Lung (tissue), 11 donors: ENCODE measurements at regions not wholly inside any gene's neighbourhood (a gene's known extent, or its start where the extent isn't known, plus 50 kb on each side); places are given as distances from the start of the nearest gene placed in this dataset.

Source experiments
- ATAC-seq: fragments of 200-7000 bp; cut with Tn5 transposase; one replicate; pipeline ENCODE4 v1.9.1; 2020; ENCODE audit warnings: moderate number of reproducible peaks; ENCODE audit not compliant: insufficient read depth, low FRiP score
- DNase-seq, 3 donors: peaks; one replicate each; pipeline ENCODE4 v3.0.0-alpha.2; 2013 to 2017
- H3K27ac ChIP-seq, 2 donors: one replicate each; pipeline ENCODE4 v1.5.1; 2013; ENCODE audit warnings: mild to moderate bottlenecking in 2 of 2, moderate library complexity in 2 of 2, control low read depth in 1 of 2, inconsistent platforms in 1 of 2, low read depth in 1 of 2, low read length in 1 of 2
- H3K27me3 ChIP-seq, 3 donors: one replicate each; pipeline ENCODE4 v1.5.1; 2013; ENCODE audit warnings: low read length in 2 of 3; ENCODE audit not compliant: control insufficient read depth in 3 of 3, insufficient read depth in 3 of 3
- H3K36me3 ChIP-seq, 4 donors: one replicate each; pipeline ENCODE4 v1.5.1; 2013; ENCODE audit warnings: low read length in 4 of 4, mild to moderate bottlenecking in 1 of 4, moderate library complexity in 1 of 4; ENCODE audit not compliant: control insufficient read depth in 4 of 4, insufficient read depth in 4 of 4
- H3K4me1 ChIP-seq, 5 donors: one replicate each; pipeline ENCODE4 v1.5.1; 2013; ENCODE audit warnings: low read length in 5 of 5, mild to moderate bottlenecking in 2 of 5, moderate library complexity in 1 of 5; ENCODE audit not compliant: control insufficient read depth in 5 of 5, insufficient read depth in 5 of 5
- H3K4me3 ChIP-seq: one replicate; pipeline ENCODE4 v1.5.1; 2013; ENCODE audit warnings: mild to moderate bottlenecking, control low read depth, moderate library complexity
- H3K9ac ChIP-seq, 2 donors: one replicate each; pipeline ENCODE4 v1.5.1; 2013; ENCODE audit warnings: low read length in 2 of 2, control low read depth in 1 of 2; ENCODE audit not compliant: insufficient read depth in 1 of 2
- H3K9me3 ChIP-seq, 4 donors: one replicate each; pipeline ENCODE4 v1.5.1; 2013; ENCODE audit warnings: low read length in 3 of 4, mild to moderate bottlenecking in 1 of 4, moderate library complexity in 1 of 4; ENCODE audit not compliant: control insufficient read depth in 4 of 4, insufficient read depth in 3 of 4
- WGBS, 2 donors: extraction: QIAGEN DNeasy Blood & Tissue Kit; methylation state at CpG; one replicate each; pipeline ENCODE4 v1.1.7; 2013; 5-methylcytosine and 5-hydroxymethylcytosine counted together
- TF ChIP-seq, protein P1 (sequence below): IDR thresholded peaks from 2 replicates; pipeline ENCODE4 v1.5.1; 2012; ENCODE audit warnings: mild to moderate bottlenecking; ENCODE audit errors: control extremely low read depth, extremely low read depth
- donor health status: control.
- donor health status: control.
- donor health status: Bipolar disorder and iron deficiency.
- donor health status: healthy.
- donor health status: DM: yes; HTN: yes; CAD: no.

DNA sequence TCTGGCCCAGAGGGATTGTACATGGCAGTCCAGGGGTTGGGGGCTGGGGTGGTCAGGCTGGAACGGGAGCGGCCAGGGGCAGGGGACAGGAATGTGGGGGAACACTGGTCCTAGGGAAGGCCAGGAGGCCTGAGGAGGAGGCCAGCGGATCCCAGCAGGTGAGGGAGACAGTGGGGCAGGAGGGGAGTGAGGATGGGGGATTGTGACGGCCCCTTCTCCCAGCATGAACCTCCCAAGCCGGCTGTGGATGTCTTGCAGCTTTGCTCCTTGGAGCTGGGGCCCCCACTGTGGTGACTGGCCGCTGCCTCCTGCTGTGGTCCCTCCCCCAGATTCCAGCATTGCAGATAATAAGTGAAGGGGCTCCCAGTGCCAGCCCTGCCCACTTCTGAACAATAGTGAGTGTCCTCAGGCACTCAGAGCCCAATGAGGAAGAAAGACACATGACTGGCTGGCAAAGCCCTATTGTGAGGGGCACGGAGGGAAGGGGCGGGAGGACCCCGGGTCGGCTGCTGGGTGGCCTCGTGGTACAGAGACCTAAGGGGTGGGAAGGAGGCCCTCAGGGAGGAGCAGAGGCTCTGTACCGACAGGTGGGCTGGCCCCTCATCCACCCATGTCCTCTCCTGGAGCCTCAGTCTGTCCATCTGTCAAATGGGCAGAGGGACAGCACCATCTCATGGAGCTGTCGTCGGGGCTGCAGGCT is 215.0 kb downstream of the KIF26A start:
- H3K27ac ChIP-seq: no peak overlapping the region

DNA sequence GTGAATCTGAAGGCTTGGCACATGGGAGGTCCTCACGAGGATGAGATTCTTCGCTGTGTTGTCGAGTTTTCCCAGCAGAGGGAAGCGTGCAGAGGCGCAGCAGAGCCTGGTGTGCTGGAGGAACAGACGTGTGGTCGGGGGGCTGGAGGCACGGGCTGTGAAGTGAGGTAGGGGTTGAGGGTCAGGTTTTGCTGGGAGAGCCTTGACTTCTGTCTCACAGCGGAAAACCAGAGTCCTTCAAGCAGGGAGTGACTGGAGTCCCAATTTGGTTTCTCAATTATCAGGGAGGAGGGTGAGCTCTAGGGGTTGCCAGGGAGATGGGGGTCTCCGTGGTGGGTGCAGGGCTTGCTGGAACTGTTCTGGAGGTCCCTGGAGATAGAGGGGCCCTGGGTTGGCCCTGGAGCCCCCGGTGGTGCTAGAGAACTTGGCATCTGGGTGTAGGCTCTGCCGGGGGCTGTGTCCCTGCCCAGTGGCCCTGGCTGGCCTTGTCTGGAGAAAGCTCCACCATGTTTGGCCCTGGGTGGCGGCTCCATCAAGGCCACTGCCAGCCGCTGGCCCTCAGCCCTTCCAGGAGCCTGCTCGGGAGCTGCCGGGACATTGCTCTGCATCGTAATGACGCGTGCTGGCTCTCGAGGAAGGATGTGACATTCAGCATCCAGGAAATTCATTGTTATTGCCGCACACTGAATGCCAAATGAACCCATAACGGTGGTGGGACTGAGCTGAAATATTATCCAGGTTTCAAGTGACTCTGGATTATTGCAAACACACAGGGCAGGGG is 215.7 kb downstream of the KIF26A start:
- peak overlapping the region in 1 of 2 donors; percentile 27 for H3K27ac ChIP-seq
- 51 to 52% methylated on average over 22 of the region's 22 CpGs for WGBS, 2 donors
- H3K36me3 ChIP-seq: no peaks in the 10 kb centered on the region
- TF ChIP-seq, protein P1, sequence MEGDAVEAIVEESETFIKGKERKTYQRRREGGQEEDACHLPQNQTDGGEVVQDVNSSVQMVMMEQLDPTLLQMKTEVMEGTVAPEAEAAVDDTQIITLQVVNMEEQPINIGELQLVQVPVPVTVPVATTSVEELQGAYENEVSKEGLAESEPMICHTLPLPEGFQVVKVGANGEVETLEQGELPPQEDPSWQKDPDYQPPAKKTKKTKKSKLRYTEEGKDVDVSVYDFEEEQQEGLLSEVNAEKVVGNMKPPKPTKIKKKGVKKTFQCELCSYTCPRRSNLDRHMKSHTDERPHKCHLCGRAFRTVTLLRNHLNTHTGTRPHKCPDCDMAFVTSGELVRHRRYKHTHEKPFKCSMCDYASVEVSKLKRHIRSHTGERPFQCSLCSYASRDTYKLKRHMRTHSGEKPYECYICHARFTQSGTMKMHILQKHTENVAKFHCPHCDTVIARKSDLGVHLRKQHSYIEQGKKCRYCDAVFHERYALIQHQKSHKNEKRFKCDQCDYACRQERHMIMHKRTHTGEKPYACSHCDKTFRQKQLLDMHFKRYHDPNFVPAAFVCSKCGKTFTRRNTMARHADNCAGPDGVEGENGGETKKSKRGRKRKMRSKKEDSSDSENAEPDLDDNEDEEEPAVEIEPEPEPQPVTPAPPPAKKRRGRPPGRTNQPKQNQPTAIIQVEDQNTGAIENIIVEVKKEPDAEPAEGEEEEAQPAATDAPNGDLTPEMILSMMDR: no peak
- no peak overlapping the region for H3K9ac ChIP-seq
- no peak overlapping the region for H3K4me3 ChIP-seq
- H3K4me1 ChIP-seq: peaks cover 0 to 38% (median 11%) of the 10 kb centered on the region in 5 donors
- H3K27me3 ChIP-seq: no peaks in the 10 kb centered on the region
- peak; percentile 63 to 81 (median 70) for DNase-seq
- ATAC-seq: no peak
- H3K9me3 ChIP-seq: peaks cover 0 to 22% (median 0%) of the 10 kb centered on the region in 4 donors

More for the DNA sequence above, 215.0 kb downstream of the KIF26A start:
- no peak overlapping the region for H3K4me3 ChIP-seq
- DNase-seq (peak in 1 of 3 donors; percentile 12), ATAC-seq (no peak)
- TF ChIP-seq, protein P1: no peak
- no peaks in the 10 kb centered on the region for H3K36me3 ChIP-seq
- peaks cover 0 to 38% (median 11%) of the 10 kb centered on the region in 5 donors for H3K4me1 ChIP-seq
- no peak overlapping the region for H3K9ac ChIP-seq
- 79 to 92% methylated on average over 14 of the region's 14 CpGs for WGBS, 2 donors
- peaks cover 0 to 25% (median 0%) of the 10 kb centered on the region in 4 donors for H3K9me3 ChIP-seq
- no peaks in the 10 kb centered on the region for H3K27me3 ChIP-seq

DNA sequence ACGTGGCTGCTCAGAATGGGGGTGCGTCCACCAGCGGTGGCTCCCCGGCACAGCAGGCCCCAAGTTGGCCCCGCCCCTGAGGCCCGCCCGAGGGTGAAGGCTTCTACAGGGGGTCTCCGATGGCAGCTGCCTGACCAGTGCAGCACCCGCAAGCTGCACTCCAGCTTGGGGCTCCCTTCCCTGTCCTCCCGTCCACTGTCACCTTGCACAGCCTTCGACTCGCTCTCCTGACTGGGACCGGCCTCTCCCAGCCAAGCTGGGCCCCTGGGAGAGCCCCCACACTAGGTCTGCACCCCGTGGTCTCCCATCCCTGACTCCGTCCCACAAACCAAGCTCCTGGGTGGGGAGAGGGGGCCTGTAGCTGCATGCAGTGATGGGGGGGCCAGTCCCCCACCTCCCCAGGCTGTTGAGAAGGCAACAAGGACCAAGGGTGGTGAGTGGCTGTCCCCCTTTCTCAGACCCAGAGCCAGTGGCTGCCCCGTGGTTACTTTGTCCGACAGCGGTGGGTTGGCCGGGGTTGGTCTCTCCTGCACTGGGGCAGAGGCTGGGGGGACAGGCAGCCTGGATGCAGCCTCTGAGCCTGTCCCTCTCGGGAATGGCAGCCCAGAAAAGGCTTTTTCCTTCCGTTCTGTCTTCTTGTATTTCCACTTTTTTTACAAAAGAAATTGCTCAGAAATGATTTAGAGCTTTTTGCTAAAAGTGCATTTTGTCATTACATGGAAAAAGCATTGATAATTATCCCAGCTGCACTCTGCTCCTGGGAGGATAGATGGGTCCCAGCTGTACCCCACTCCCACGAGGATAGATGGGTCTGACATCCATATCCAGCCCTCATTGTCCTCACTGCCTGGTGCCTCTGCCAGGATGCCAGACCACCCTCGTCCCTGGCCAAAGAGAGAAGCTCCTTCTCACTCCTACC is 217.0 kb downstream of the KIF26A start:
- Histone ChIP-seq H3K9ac (no peak overlapping the region), H3K27ac (no peak overlapping the region), H3K27me3 (no peaks in the 10 kb centered on the region), H3K4me1 (peaks cover 0 to 28% (median 6%) of the 10 kb centered on the region in 5 donors), H3K4me3 (no peak overlapping the region), H3K9me3 (peaks cover 0 to 22% (median 0%) of the 10 kb centered on the region in 4 donors), H3K36me3 (no peaks in the 10 kb centered on the region)
- ATAC-seq: no peak
- 77 to 85% methylated on average over 20 to 23 of the region's 23 CpGs for WGBS, 2 donors
- TF ChIP-seq, protein P1: no peak
- DNase-seq: peak in 1 of 3 donors; percentile 12
